Aorta (tissue), 5 donors: ENCODE measurements at regions not wholly inside any gene's neighbourhood (a gene's known extent, or its start where the extent isn't known, plus 50 kb on each side); places are given as distances from the start of the nearest gene placed in this dataset.

Source experiments
- ATAC-seq: fragments of 200-7000 bp; cut with Tn5 transposase; one replicate; pipeline ENCODE4 v1.9.1; 2022; ENCODE audit warnings: moderate library complexity; ENCODE audit not compliant: low FRiP score
- DNase-seq, 2 donors: peaks; one replicate each; pipeline ENCODE4 v3.0.0-alpha.2; 2020
- H3K27ac ChIP-seq, 2 donors: one replicate each; pipeline ENCODE4 v1.5.1; 2013; ENCODE audit warnings: low read length in 2 of 2, mild to moderate bottlenecking in 2 of 2, moderate library complexity in 2 of 2, control low read depth in 1 of 2, inconsistent platforms in 1 of 2, low read depth in 1 of 2
- H3K27me3 ChIP-seq, 2 donors: one replicate each; pipeline ENCODE4 v1.6.1; 2013; ENCODE audit warnings: control low read depth in 1 of 2, low read length in 1 of 2, mild to moderate bottlenecking in 1 of 2, moderate library complexity in 1 of 2; ENCODE audit not compliant: insufficient read depth in 2 of 2, control insufficient read depth in 1 of 2
- H3K36me3 ChIP-seq, 2 donors: one replicate each; pipeline ENCODE4 v1.6.1; 2013; ENCODE audit warnings: control low read depth in 1 of 2, low read length in 1 of 2, mild to moderate bottlenecking in 1 of 2; ENCODE audit not compliant: insufficient read depth in 2 of 2, control insufficient read depth in 1 of 2
- H3K4me1 ChIP-seq, 2 donors: one replicate each; pipeline ENCODE4 v1.6.1; 2013; ENCODE audit warnings: low read length in 2 of 2, control low read depth in 1 of 2, mild to moderate bottlenecking in 1 of 2, moderate library complexity in 1 of 2; ENCODE audit not compliant: insufficient read depth in 2 of 2, control insufficient read depth in 1 of 2
- H3K4me3 ChIP-seq, 2 donors: one replicate each; pipeline ENCODE4 v1.5.1; 2013; ENCODE audit warnings: low read length in 2 of 2, control low read depth in 1 of 2, mild to moderate bottlenecking in 1 of 2
- H3K9me3 ChIP-seq: one replicate; pipeline ENCODE4 v1.6.1; 2013; ENCODE audit warnings: mild to moderate bottlenecking, low read length; ENCODE audit not compliant: control insufficient read depth
- WGBS, 2 donors: extraction: QIAGEN DNeasy Blood & Tissue Kit; methylation state at CpG; one replicate each; pipeline ENCODE4 v1.1.7; 2013; 5-methylcytosine and 5-hydroxymethylcytosine counted together
- intact Hi-C, 2 donors: fragments of 100-400 bp; cut with DNase I; formaldehyde crosslinking; loops; one replicate each; pipeline versions ENCODE4 v1.14.2 to v1.15.0; 2022
- donor health status: healthy with polysubstance abuse.
- donor health status: Bipolar disorder and iron deficiency.
- donor health status: DM: no; HTN: no; CAD: no.
- donor health status: DM: no; HTN: no; CAD: no.
- donor health status: DM: yes; HTN: yes; CAD: no.

GRCh38 chr6:164230259-164230658 is 815.7 kb downstream of the QKI start:
- DNase-seq = no peak
- Histone ChIP-seq H3K27ac (no peak overlapping the region), H3K27me3 (no peaks in the 10 kb centered on the region), H3K4me1 (no peaks in the 10 kb centered on the region), H3K4me3 (no peak overlapping the region), H3K9me3 (peaks cover 2% of the 10 kb centered on the region), H3K36me3 (no peaks in the 10 kb centered on the region)
- ATAC-seq = no peak
- intact Hi-C loops = no loop called here
- 75 to 78% methylated on average over 6 of the region's 6 CpGs for WGBS, 2 donors

GRCh38 chr6:164229716-164230115 is 815.2 kb downstream of the QKI start:
- intact Hi-C loops = no loop called here
- H3K4me3 ChIP-seq = no peak overlapping the region
- DNase-seq (no peak), ATAC-seq (no peak)
- H3K4me1 ChIP-seq = no peaks in the 10 kb centered on the region
- WGBS, 2 donors = 87% methylated on average over 8 of the region's 8 CpGs
- no peaks in the 10 kb centered on the region for H3K36me3 ChIP-seq
- H3K9me3 ChIP-seq = peaks cover 2% of the 10 kb centered on the region
- no peak overlapping the region for H3K27ac ChIP-seq
- H3K27me3 ChIP-seq = no peaks in the 10 kb centered on the region

GRCh38 chr6:164227952-164228522 is 813.5 kb downstream of the QKI start:
- no peak for DNase-seq
- 77 to 81% methylated on average over 17 of the region's 17 CpGs for WGBS, 2 donors
- Histone ChIP-seq H3K4me3 (no peak overlapping the region), H3K4me1 (no peaks in the 10 kb centered on the region), H3K9me3 (peaks cover 2% of the 10 kb centered on the region), H3K36me3 (no peaks in the 10 kb centered on the region), H3K27ac (no peak overlapping the region), H3K27me3 (no peaks in the 10 kb centered on the region)
- ATAC-seq = no peak
- intact Hi-C loops = no loop called here

- H3K4me1 ChIP-seq = no peaks in the 10 kb centered on the region
- no peaks in the 10 kb centered on the region for H3K27me3 ChIP-seq
- H3K36me3 ChIP-seq = no peaks in the 10 kb centered on the region
- no peak overlapping the region for H3K4me3 ChIP-seq
- H3K9me3 ChIP-seq = peaks cover 1% of the 10 kb centered on the region
- intact Hi-C loops = no loop called here
- DNase-seq (no peak), ATAC-seq (no peak)
- no peak overlapping the region for H3K27ac ChIP-seq
- 84 to 85% methylated on average over 10 of the region's 10 CpGs for WGBS, 2 donors
These were observed 802.3 kb downstream of the QKI start for GRCh38 chr6:164216839-164217238.

GRCh38 chr6:164216368-164216767 is 801.9 kb downstream of the QKI start:
- no peaks in the 10 kb centered on the region for H3K4me1 ChIP-seq
- peaks cover 1% of the 10 kb centered on the region for H3K9me3 ChIP-seq
- DNase-seq (no peak), ATAC-seq (no peak)
- intact Hi-C loops = no loop called here
- no peak overlapping the region for H3K27ac ChIP-seq
- no peaks in the 10 kb centered on the region for H3K27me3 ChIP-seq
- no peak overlapping the region for H3K4me3 ChIP-seq
- 74 to 78% methylated on average over 4 of the region's 4 CpGs for whole genome bisulfite sequencing, 2 donors
- no peaks in the 10 kb centered on the region for H3K36me3 ChIP-seq

- no peaks in the 10 kb centered on the region for H3K36me3 ChIP-seq
- H3K9me3 ChIP-seq = peaks cover 1% of the 10 kb centered on the region
- intact Hi-C loops = no loop called here
- H3K27ac ChIP-seq = no peak overlapping the region
- ATAC-seq (no peak), DNase-seq (no peak)
- no peaks in the 10 kb centered on the region for H3K27me3 ChIP-seq
- H3K4me3 ChIP-seq = no peak overlapping the region
- no peaks in the 10 kb centered on the region for H3K4me1 ChIP-seq
- 83 to 86% methylated on average over 8 of the region's 8 CpGs for WGBS, 2 donors
These were observed 799.5 kb downstream of the QKI start for GRCh38 chr6:164214066-164214465.

- ATAC-seq (no peak), DNase-seq (no peak)
- 76 to 85% methylated on average over 3 of the region's 3 CpGs for WGBS, 2 donors
- Histone ChIP-seq H3K9me3 (peaks cover 1% of the 10 kb centered on the region), H3K27me3 (no peaks in the 10 kb centered on the region), H3K36me3 (no peaks in the 10 kb centered on the region), H3K4me1 (no peaks in the 10 kb centered on the region), H3K4me3 (no peak overlapping the region), H3K27ac (no peak overlapping the region)
- intact Hi-C loops = no loop called here
These were observed 796.7 kb downstream of the QKI start for GRCh38 chr6:164211254-164211653.

- peaks cover 1% of the 10 kb centered on the region for H3K9me3 ChIP-seq
- DNase-seq = no peak
- no peak overlapping the region for H3K4me3 ChIP-seq
- whole genome bisulfite sequencing, 2 donors = 83 to 86% methylated on average over 5 of the region's 5 CpGs
- no peak for ATAC-seq
- no peaks in the 10 kb centered on the region for H3K36me3 ChIP-seq
- intact Hi-C loops = no loop called here
- H3K27ac ChIP-seq = no peak overlapping the region
- no peaks in the 10 kb centered on the region for H3K4me1 ChIP-seq
- no peaks in the 10 kb centered on the region for H3K27me3 ChIP-seq
These were observed 796.3 kb downstream of the QKI start for GRCh38 chr6:164210783-164211182.

GRCh38 chr6:164210323-164210722 is 795.8 kb downstream of the QKI start:
- intact Hi-C loops = no loop called here
- peaks cover 1% of the 10 kb centered on the region for H3K9me3 ChIP-seq
- H3K36me3 ChIP-seq = no peaks in the 10 kb centered on the region
- H3K27me3 ChIP-seq = no peaks in the 10 kb centered on the region
- WGBS, 2 donors = 82 to 84% methylated on average over 2 of the region's 2 CpGs
- DNase-seq = no peak
- no peak overlapping the region for H3K4me3 ChIP-seq
- H3K4me1 ChIP-seq = no peaks in the 10 kb centered on the region
- no peak overlapping the region for H3K27ac ChIP-seq
- no peak for ATAC-seq
